Osteoblast (primary cell): ENCODE measurements at regions not wholly inside any gene's neighbourhood (a gene's known extent, or its start where the extent isn't known, plus 50 kb on each side); places are given as distances from the start of the nearest gene placed in this dataset.

Source experiments
- DNase-seq: peaks from one replicate; pipeline ENCODE4 v3.0.0; 2011; ENCODE audit warnings: low spot score, mixed read lengths; ENCODE audit not compliant: insufficient read length; ENCODE audit errors: missing footprints
- H2AFZ ChIP-seq: 2 replicates; pipeline ENCODE4 v1.6.0; 2011; ENCODE audit warnings: mild to moderate bottlenecking, low read length
- H3K27ac ChIP-seq: 2 replicates; pipeline ENCODE4 v1.5.1; 2011; ENCODE audit warnings: mild to moderate bottlenecking, low read depth, low read length, moderate library complexity
- H3K27me3 ChIP-seq: 2 replicates; pipeline ENCODE4 v1.6.0; 2012; ENCODE audit warnings: mild to moderate bottlenecking, control low read depth, inconsistent platforms, low read length, moderate library complexity; ENCODE audit not compliant: insufficient read depth
- H3K36me3 ChIP-seq: 2 replicates; pipeline ENCODE4 v1.5.1; 2011; ENCODE audit warnings: mild to moderate bottlenecking, low read length, control low read depth, moderate library complexity; ENCODE audit not compliant: insufficient read depth
- H3K4me1 ChIP-seq: 2 replicates; pipeline ENCODE4 v1.5.1; 2011; ENCODE audit warnings: mild to moderate bottlenecking, low read length, control low read depth, moderate library complexity; ENCODE audit not compliant: insufficient read depth
- H3K4me2 ChIP-seq: 2 replicates; pipeline ENCODE4 v1.6.0; 2011; ENCODE audit warnings: mild to moderate bottlenecking, low read length; ENCODE audit not compliant: insufficient read depth
- H3K4me3 ChIP-seq: fragments of 200-600 bp; sonication (generic); 3 replicates; pipeline ENCODE4 v1.5.1; 2012; ENCODE audit warnings: mild to moderate bottlenecking, low read length, inconsistent platforms; ENCODE audit not compliant: insufficient read depth
- H3K79me2 ChIP-seq: 2 replicates; pipeline ENCODE4 v1.6.0; 2012; ENCODE audit warnings: mild to moderate bottlenecking, low read length, control low read depth, inconsistent platforms; ENCODE audit not compliant: insufficient read depth
- H3K9me3 ChIP-seq: 2 replicates; pipeline ENCODE4 v1.5.1; 2011; ENCODE audit warnings: low read depth, low read length, control low read depth
- H4K20me1 ChIP-seq: 2 replicates; pipeline ENCODE4 v1.6.0; 2012; ENCODE audit warnings: mild to moderate bottlenecking, low read length, control low read depth; ENCODE audit not compliant: insufficient read depth
- TF ChIP-seq, protein P1 (sequence below): IDR thresholded peaks from 2 replicates; pipeline ENCODE4 v1.5.1; 2011; ENCODE audit warnings: mild to moderate bottlenecking, low read depth, low read length, moderate library complexity; ENCODE audit errors: extremely low read depth

DNA sequence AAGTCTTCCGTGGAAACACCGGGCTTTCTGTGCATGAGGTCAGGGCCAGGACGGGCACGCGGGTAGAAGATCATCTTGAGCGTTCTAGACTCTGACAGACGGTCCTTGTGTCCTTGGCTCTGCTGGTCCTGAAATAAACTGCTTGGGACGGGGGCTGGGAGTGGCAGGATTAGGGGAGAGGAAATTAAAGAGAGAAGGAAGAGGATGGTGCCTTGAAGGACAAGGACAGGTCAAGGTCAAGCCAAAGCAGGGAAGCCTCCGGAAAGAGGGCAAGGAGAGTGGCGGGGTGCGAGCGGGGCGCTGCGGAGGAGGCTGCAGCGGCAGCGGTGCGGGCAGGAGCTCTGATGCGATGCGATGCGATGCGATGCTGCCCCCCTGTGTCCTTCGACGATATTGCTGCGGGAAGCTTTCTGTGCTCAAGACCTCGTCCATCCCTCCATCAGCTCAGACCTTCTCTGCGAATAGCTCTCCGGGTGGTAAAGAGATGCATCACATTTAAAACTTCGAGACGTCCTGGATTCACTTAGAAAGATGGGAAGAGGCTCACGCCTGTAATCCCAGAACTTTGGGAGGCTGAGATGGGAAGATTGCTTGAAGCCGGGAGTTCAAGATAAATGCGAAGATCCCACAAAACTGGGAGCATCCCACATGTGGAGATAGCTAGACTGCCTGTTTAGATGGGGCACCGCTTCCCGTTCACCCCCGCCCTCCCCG lies 110.1 kb upstream of the TMEM132D start:
- Histone ChIP-seq H4K20me1 (no peaks in the 10 kb centered on the region), H3K4me1 (no peaks in the 10 kb centered on the region), H3K79me2 (no peaks in the 10 kb centered on the region), H3K4me3 (no peak overlapping the region), H3K4me2 (no peak overlapping the region), H3K27me3 (no peaks in the 10 kb centered on the region), H3K36me3 (no peaks in the 10 kb centered on the region), H3K9me3 (no peaks in the 10 kb centered on the region), H2AFZ (no peak overlapping the region), H3K27ac (no peak overlapping the region)
- TF ChIP-seq, protein P1, sequence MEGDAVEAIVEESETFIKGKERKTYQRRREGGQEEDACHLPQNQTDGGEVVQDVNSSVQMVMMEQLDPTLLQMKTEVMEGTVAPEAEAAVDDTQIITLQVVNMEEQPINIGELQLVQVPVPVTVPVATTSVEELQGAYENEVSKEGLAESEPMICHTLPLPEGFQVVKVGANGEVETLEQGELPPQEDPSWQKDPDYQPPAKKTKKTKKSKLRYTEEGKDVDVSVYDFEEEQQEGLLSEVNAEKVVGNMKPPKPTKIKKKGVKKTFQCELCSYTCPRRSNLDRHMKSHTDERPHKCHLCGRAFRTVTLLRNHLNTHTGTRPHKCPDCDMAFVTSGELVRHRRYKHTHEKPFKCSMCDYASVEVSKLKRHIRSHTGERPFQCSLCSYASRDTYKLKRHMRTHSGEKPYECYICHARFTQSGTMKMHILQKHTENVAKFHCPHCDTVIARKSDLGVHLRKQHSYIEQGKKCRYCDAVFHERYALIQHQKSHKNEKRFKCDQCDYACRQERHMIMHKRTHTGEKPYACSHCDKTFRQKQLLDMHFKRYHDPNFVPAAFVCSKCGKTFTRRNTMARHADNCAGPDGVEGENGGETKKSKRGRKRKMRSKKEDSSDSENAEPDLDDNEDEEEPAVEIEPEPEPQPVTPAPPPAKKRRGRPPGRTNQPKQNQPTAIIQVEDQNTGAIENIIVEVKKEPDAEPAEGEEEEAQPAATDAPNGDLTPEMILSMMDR, result peak; percentile 48
- DNase-seq, result peak; percentile 90

DNA sequence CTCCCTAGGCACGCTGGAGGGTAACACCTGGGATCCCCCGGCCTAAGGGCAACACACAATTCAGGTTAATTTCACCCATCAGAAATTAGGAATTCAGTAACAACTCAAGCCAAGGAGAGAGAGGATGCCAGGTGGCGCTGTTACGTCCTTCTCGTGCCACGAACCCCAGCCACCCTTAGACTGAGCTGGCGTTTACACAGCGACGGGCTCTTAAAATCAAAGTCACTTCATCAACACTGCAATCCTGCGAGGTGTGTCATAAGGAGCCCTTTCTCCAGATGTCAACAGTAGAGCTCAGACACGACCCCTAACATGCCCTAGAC lies 110.6 kb upstream of the TMEM132D start:
- TF ChIP-seq, protein P1, result no peak
- no peaks in the 10 kb centered on the region for H3K9me3 ChIP-seq
- no peak for DNase-seq
- no peak overlapping the region for H3K4me2 ChIP-seq
- H3K79me2 ChIP-seq, result no peaks in the 10 kb centered on the region
- H3K4me1 ChIP-seq, result no peaks in the 10 kb centered on the region
- H3K4me3 ChIP-seq, result no peak overlapping the region
- no peaks in the 10 kb centered on the region for H3K36me3 ChIP-seq
- H3K27me3 ChIP-seq, result no peaks in the 10 kb centered on the region
- H3K27ac ChIP-seq, result no peak overlapping the region
- no peaks in the 10 kb centered on the region for H4K20me1 ChIP-seq
- no peak overlapping the region for H2AFZ ChIP-seq

DNA sequence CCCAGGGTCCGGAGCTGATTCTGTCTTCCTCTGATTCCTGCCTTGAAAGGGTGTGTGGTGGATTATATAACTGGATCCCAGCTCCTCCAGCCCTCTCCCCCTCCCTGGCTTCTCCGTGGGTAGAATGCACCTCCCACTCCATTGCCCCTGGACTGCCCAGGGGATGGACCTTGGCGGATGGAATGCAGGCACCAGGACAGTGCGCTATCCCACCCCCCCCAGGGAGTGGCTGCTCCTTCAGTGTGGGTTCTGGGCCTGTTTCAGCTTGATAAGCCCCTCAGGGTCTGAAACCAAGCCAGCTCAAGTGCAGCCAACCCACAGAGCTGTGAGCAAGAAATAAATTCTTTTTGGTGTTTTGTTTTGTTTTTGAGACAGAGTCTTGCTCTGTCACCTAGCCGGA lies 112.4 kb upstream of the TMEM132D start:
- TF ChIP-seq, protein P1, result no peak
- Histone ChIP-seq H4K20me1 (no peaks in the 10 kb centered on the region), H3K4me2 (no peak overlapping the region), H3K9me3 (no peaks in the 10 kb centered on the region), H3K4me3 (no peak overlapping the region), H3K79me2 (no peaks in the 10 kb centered on the region), H3K4me1 (no peaks in the 10 kb centered on the region), H3K27ac (no peak overlapping the region), H2AFZ (no peak overlapping the region), H3K36me3 (no peaks in the 10 kb centered on the region), H3K27me3 (no peaks in the 10 kb centered on the region)
- DNase-seq, result no peak

DNA sequence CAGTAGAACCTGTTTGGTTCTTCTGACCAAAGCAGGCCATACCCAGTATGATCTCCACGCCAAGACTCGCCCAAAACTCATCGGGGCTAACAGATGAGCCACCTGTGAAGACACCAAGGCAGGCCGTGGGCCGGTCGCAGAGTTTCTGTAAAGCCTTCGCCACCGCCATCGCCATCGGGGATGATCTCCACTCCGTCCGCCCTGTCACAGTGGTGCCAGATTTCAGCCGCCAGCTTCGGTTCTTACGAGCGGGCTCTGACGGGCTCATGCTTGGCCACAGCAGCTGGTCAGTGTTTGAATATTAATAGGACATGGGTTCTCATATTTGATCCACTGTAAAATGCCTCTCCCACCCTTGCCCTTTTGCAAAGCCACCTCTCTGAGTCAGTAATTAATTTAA lies 113.2 kb upstream of the TMEM132D start:
- no peaks in the 10 kb centered on the region for H4K20me1 ChIP-seq
- no peak overlapping the region for H2AFZ ChIP-seq
- no peak for DNase-seq
- TF ChIP-seq, protein P1, result no peak
- no peaks in the 10 kb centered on the region for H3K36me3 ChIP-seq
- H3K27me3 ChIP-seq, result no peaks in the 10 kb centered on the region
- H3K9me3 ChIP-seq, result no peaks in the 10 kb centered on the region
- no peak overlapping the region for H3K4me2 ChIP-seq
- no peak overlapping the region for H3K4me3 ChIP-seq
- no peaks in the 10 kb centered on the region for H3K4me1 ChIP-seq
- H3K27ac ChIP-seq, result no peak overlapping the region
- H3K79me2 ChIP-seq, result no peaks in the 10 kb centered on the region
